ENCODE measurements at regions not wholly inside any gene's neighbourhood (a gene's known extent, or its start where the extent isn't known, plus 50 kb on each side); places are given as distances from the start of the nearest gene placed in this dataset.

DNA sequence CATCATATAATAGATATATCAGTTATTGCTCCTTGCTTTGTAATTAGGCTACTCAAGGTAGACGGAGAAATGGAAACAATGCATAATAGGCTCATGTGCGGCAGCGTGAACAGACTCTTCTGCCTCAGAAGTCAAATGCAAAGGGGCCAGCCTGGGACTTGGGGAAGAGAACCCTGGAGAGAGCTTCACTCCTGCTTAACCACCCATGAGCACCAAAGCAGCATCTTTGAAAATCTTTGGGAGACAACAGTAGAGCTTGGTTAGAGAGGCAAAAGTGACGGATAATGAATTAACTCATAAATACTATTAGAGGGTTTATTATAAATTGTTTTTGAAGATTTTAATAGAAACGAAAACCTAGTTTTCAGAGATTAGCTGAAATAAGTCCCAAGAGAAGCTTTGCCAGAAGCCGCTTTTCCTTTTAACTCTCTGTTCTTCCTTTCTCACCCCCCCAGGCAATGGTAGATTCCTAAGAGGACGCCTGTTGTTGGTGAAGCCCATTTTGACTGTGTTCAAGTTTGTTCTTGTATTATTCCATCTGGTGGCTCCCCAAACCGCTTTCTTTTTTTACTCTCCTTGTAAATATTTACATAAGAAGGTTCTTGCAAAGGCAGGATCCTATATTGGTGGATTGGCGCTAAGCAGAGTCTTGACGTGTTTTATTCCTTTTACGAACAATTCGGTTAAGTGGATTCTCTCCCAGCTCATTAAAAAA, 196.0 kb upstream of the TPRG1 start:
- TF ChIP-seq POLR2A (IDR thresholded peaks at IDR 0.05): no peak
- TF ChIP-seq, protein P1, sequence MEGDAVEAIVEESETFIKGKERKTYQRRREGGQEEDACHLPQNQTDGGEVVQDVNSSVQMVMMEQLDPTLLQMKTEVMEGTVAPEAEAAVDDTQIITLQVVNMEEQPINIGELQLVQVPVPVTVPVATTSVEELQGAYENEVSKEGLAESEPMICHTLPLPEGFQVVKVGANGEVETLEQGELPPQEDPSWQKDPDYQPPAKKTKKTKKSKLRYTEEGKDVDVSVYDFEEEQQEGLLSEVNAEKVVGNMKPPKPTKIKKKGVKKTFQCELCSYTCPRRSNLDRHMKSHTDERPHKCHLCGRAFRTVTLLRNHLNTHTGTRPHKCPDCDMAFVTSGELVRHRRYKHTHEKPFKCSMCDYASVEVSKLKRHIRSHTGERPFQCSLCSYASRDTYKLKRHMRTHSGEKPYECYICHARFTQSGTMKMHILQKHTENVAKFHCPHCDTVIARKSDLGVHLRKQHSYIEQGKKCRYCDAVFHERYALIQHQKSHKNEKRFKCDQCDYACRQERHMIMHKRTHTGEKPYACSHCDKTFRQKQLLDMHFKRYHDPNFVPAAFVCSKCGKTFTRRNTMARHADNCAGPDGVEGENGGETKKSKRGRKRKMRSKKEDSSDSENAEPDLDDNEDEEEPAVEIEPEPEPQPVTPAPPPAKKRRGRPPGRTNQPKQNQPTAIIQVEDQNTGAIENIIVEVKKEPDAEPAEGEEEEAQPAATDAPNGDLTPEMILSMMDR (IDR thresholded peaks at IDR 0.05): no peak
